IMR-90 (cell line): ENCODE measurements at regions not wholly inside any gene's neighbourhood (a gene's known extent, or its start where the extent isn't known, plus 50 kb on each side); places are given as distances from the start of the nearest gene placed in this dataset.

Source experiments
- ATAC-seq: fragments of 200-7000 bp; cut with Tn5 transposase; 2 replicates; pipeline ENCODE4 v1.9.1; 2020; ENCODE audit warnings: low read depth, mild to moderate bottlenecking, moderate library complexity
- BruUV-seq: library from RNA; stranded (reverse); fragments of 400-500 nt; replicated peaks from 2 replicates; lab custom pipeline; 2021; lab: Mats Ljungman, UMichigan
- CTCF ChIA-PET: fragments of 300-600 bp; formaldehyde crosslinking; extraction: SDS; loops from one replicate; lab custom pipeline; 2021; ENCODE audit warnings: antibody characterized with exemption; lab: Yijun Ruan, JAX
- POLR2A ChIA-PET: fragments of 300-600 bp; sonication (Branson Sonifier 250); formaldehyde crosslinking; loops from one replicate; lab custom pipeline; 2022; ENCODE audit warnings: antibody characterized with exemption; ENCODE audit not compliant: unreplicated experiment; lab: Charles Lee
- DNase-seq: peaks from one replicate; pipeline ENCODE4 v3.0.0; 2013
- H2AFZ ChIP-seq: replicated peaks from 2 replicates; pipeline ENCODE3; 2013; ENCODE audit warnings: low read length, mild to moderate bottlenecking; ENCODE audit not compliant: poor library complexity
- H2AK5ac ChIP-seq: 2 replicates; pipeline ENCODE4 v1.6.1; 2013; ENCODE audit warnings: low read depth, low read length, inconsistent platforms
- H2AK9ac ChIP-seq: replicated peaks from 2 replicates; pipeline ENCODE3; 2013; ENCODE audit warnings: mild to moderate bottlenecking, low read depth, low read length, moderate library complexity; ENCODE audit not compliant: poor library complexity
- H2BK120ac ChIP-seq: 2 replicates; pipeline ENCODE4 v1.6.1; 2013; ENCODE audit warnings: low read depth, low read length, inconsistent platforms
- H2BK15ac ChIP-seq: 3 replicates; pipeline ENCODE4 v1.6.1; 2013; ENCODE audit warnings: low read depth, low read length, inconsistent platforms
- H2BK20ac ChIP-seq: 2 replicates; pipeline ENCODE4 v1.6.1; 2013; ENCODE audit warnings: low read depth, mild to moderate bottlenecking, inconsistent platforms, low read length, moderate library complexity
- H2BK5ac ChIP-seq: 2 replicates; pipeline ENCODE4 v1.6.1; 2013; ENCODE audit warnings: mild to moderate bottlenecking, low read depth, low read length, inconsistent platforms; ENCODE audit not compliant: poor library complexity, severe bottlenecking
- H3K14ac ChIP-seq: replicated peaks from 2 replicates; pipeline ENCODE4 v1.6.1; 2013; ENCODE audit warnings: low read depth, low read length, inconsistent platforms
- H3K18ac ChIP-seq: 2 replicates; pipeline ENCODE4 v1.6.1; 2013; ENCODE audit warnings: low read depth, low read length, control low read depth
- H3K23ac ChIP-seq: 2 replicates; pipeline ENCODE4 v1.6.1; 2013; ENCODE audit warnings: low read depth, low read length, inconsistent platforms
- H3K27ac ChIP-seq: 2 replicates; pipeline ENCODE4 v1.5.1; 2013; ENCODE audit warnings: mild to moderate bottlenecking, control low read depth, low read length; ENCODE audit not compliant: insufficient read depth
- H3K27me3 ChIP-seq: 2 replicates; pipeline ENCODE4 v1.6.1; 2013; ENCODE audit warnings: low read length; ENCODE audit not compliant: control insufficient read depth, insufficient read depth
- H3K36me3 ChIP-seq: 2 replicates; pipeline ENCODE4 v1.6.1; 2013; ENCODE audit warnings: low read length, mixed read lengths; ENCODE audit not compliant: control insufficient read depth, insufficient read depth
- H3K4ac ChIP-seq: 2 replicates; pipeline ENCODE4 v1.6.1; 2013; ENCODE audit warnings: low read depth, low read length, inconsistent platforms
- H3K4me1 ChIP-seq: 2 replicates; pipeline ENCODE4 v1.6.1; 2013; ENCODE audit warnings: low read length, mixed read lengths; ENCODE audit not compliant: control insufficient read depth, insufficient read depth
- H3K4me2 ChIP-seq: 2 replicates; pipeline ENCODE4 v1.6.1; 2013; ENCODE audit warnings: low read depth, mild to moderate bottlenecking, control low read depth, low read length, moderate library complexity
- H3K4me3 ChIP-seq: 2 replicates; pipeline ENCODE4 v1.5.1; 2013; ENCODE audit warnings: low read depth, mild to moderate bottlenecking, control low read depth, low read length, moderate library complexity; ENCODE audit not compliant: insufficient read depth
- H3K56ac ChIP-seq: 2 replicates; pipeline ENCODE4 v1.6.1; 2013; ENCODE audit warnings: low read length, inconsistent platforms; ENCODE audit not compliant: insufficient read depth; ENCODE audit errors: extremely low read depth
- H3K79me1 ChIP-seq, 2 experiments: 2 replicates each; pipeline ENCODE4 v1.6.1; 2013; ENCODE audit warnings: low read length in 2 of 2, inconsistent platforms in 1 of 2, low read depth in 1 of 2
- H3K9ac ChIP-seq: 2 replicates; pipeline ENCODE4 v1.6.1; 2013; ENCODE audit warnings: low read depth, low read length, control low read depth
- H3K9me1 ChIP-seq: 2 replicates; pipeline ENCODE4 v1.6.1; 2013; ENCODE audit warnings: low read length, inconsistent platforms; ENCODE audit not compliant: insufficient read depth
- H3K9me3 ChIP-seq: 2 replicates; pipeline ENCODE4 v1.6.1; 2013; ENCODE audit warnings: low read length; ENCODE audit not compliant: control insufficient read depth, insufficient read depth
- H4K20me1 ChIP-seq: 2 replicates; pipeline ENCODE4 v1.6.1; 2013; ENCODE audit warnings: low read length, inconsistent platforms; ENCODE audit not compliant: insufficient read depth
- H4K5ac ChIP-seq: 2 replicates; pipeline ENCODE4 v1.6.1; 2013; ENCODE audit warnings: mild to moderate bottlenecking, low read depth, low read length, control low read depth
- H4K8ac ChIP-seq, 2 experiments: 2 replicates each; pipeline ENCODE4 v1.6.1; 2013; ENCODE audit warnings: low read depth in 2 of 2, low read length in 2 of 2, control low read depth in 1 of 2, inconsistent platforms in 1 of 2
- H4K91ac ChIP-seq: 2 replicates; pipeline ENCODE4 v1.6.1; 2013; ENCODE audit warnings: low read depth, low read length, inconsistent platforms; ENCODE audit not compliant: insufficient read depth
- BHLHE40 ChIP-seq: fragments of 150-350 bp; IDR thresholded peaks from 2 replicates; pipeline ENCODE4 v1.6.1; 2016; ENCODE audit warnings: mild to moderate bottlenecking, low read depth, low read length
- CHD1 ChIP-seq: IDR thresholded peaks from 2 replicates; pipeline ENCODE4 v1.6.1; 2012; ENCODE audit warnings: low read depth, low read length, improper control_type of control experiment
- MAFK ChIP-seq: IDR thresholded peaks from 2 replicates; pipeline ENCODE4 v1.6.1; 2012; ENCODE audit warnings: low read depth, low read length, improper control_type of control experiment
- MXI1 ChIP-seq: IDR thresholded peaks from 2 replicates; pipeline ENCODE4 v1.6.1; 2012; ENCODE audit warnings: low read depth, mild to moderate bottlenecking, low read length, moderate library complexity, borderline replicate concordance
- NFE2L2 ChIP-seq: fragments of 150-350 bp; IDR thresholded peaks from 2 replicates; pipeline ENCODE4 v1.6.1; 2016; ENCODE audit warnings: low read depth, mild to moderate bottlenecking, low read length
- RFX5 ChIP-seq: IDR thresholded peaks from 2 replicates; pipeline ENCODE4 v1.8.0; 2012; ENCODE audit warnings: low read depth, mild to moderate bottlenecking, low read length, moderate library complexity
- SMC3 ChIP-seq: fragments of 150-350 bp; IDR thresholded peaks from 2 replicates; pipeline ENCODE4 v1.6.1; 2016; ENCODE audit warnings: low read depth, mild to moderate bottlenecking, antibody characterized with exemption, low read length, moderate library complexity
- WGBS, 2 experiments: methylation state at CpG; one replicate each; pipeline versions ENCODE4 v1.1.5 to v1.1.7; 2013; ENCODE audit warnings: missing lambda C conversion rate in 2 of 2; ENCODE audit not compliant: insufficient read length in 1 of 2; ENCODE audit errors: extremely low coverage in 2 of 2; 5-methylcytosine and 5-hydroxymethylcytosine counted together
- dilution Hi-C: fragments of 300-500 bp; cut with HindIII; formaldehyde crosslinking; loops from one replicate; pipeline ENCODE4 v1.14.3; 2018; ENCODE audit warnings: low sequenced_read_pairs; ENCODE audit not compliant: unreplicated experiment
- in situ Hi-C: fragments of 300-500 bp; cut with MboI; formaldehyde crosslinking; loops from 3 replicates; pipeline ENCODE4 v1.14.3; 2019; ENCODE audit warnings: low sequenced_read_pairs, inconsistent platforms, mixed read lengths
- intact Hi-C: fragments of 100-400 bp; cut with micrococcal nuclease; formaldehyde crosslinking; loops from 2 replicates; pipeline ENCODE4 v1.10.0; 2022

DNA sequence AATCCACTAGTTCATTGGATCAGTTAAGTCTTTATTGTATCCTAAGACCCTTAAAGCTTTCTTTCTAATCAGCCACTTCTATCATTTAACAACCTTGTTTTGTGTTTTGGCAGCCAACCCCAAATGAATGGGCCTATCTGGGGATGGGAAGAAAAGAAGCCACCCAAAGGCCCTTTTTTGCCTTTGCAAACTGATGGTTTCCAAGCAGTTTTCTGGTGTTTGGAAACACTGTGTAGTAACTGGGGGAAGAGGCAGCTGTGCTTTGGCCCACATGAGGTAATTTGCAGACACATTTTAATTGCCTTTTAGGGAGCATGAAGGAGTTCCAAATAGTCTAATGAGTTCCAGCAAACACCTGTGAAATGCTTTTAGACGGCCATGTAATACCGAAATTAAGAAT lies 1751.3 kb upstream of the WWC1 start:
- CTCF ChIA-PET, result no interaction called here
- Histone ChIP-seq H4K91ac (no peak overlapping the region), H3K23ac (no peak overlapping the region), H2BK120ac (no peak overlapping the region), H2BK5ac (no peak overlapping the region), H3K36me3 (no peaks in the 10 kb centered on the region), H4K8ac (no peak overlapping the region), H3K4me1 (no peaks in the 10 kb centered on the region), H3K9me3 (peaks cover 7% of the 10 kb centered on the region; the same call in 1 of the 2 replicates), H3K14ac (no peak overlapping the region), H3K9ac (no peak overlapping the region), H3K56ac (no peak overlapping the region), H4K5ac (no peak overlapping the region), H2BK15ac (no peak overlapping the region), H2AK9ac (no peak overlapping the region), H3K4ac (no peak overlapping the region), H3K4me3 (no peak overlapping the region), H3K79me1 (no peaks in the 10 kb centered on the region), H3K4me2 (no peak overlapping the region), H3K9me1 (no peaks in the 10 kb centered on the region), H3K18ac (no peak overlapping the region), H2BK20ac (no peak overlapping the region), H2AK5ac (no peak overlapping the region), H3K27me3 (no peaks in the 10 kb centered on the region), H4K20me1 (no peaks in the 10 kb centered on the region), H3K27ac (no peak overlapping the region), H2AFZ (no peak overlapping the region)
- no peak for TF ChIP-seq SMC3
- TF ChIP-seq NFE2L2, result no peak
- TF ChIP-seq MXI1, result no peak
- no peak for TF ChIP-seq RFX5
- no peak for TF ChIP-seq BHLHE40
- TF ChIP-seq CHD1, result no peak
- TF ChIP-seq MAFK, result no peak
- ATAC-seq (no peak), DNase-seq (no peak)
- intact Hi-C loops, result no loop called here
- WGBS, 2 experiments, result no CpG with 5 or more reads among the region's 2 CpGs
- in situ Hi-C loops, result no loop called here
- POLR2A ChIA-PET, result no interaction called here
- BruUV-seq, result no TSS peak
- dilution Hi-C loops, result no loop called here
